HepG2 (cell line): ENCODE measurements at regions not wholly inside any gene's neighbourhood (a gene's known extent, or its start where the extent isn't known, plus 50 kb on each side); places are given as distances from the start of the nearest gene placed in this dataset.
A peak's percentile ranks its signal among the peaks of the same experiment; 100 is the strongest.

Experiments used
- ATAC-seq: fragments of 200-7000 bp; cut with Tn5 transposase; 3 replicates; pipeline ENCODE4 v1.9.1; 2020; ENCODE audit warnings: mild to moderate bottlenecking, moderate library complexity
- BruUV-seq: library from RNA; stranded (reverse); fragments of 400-500 nt; replicated peaks from 2 replicates; lab custom pipeline; 2021; lab: Mats Ljungman, UMichigan
- CTCF ChIA-PET: fragments of 300-600 bp; formaldehyde crosslinking; extraction: SDS; loops from one replicate; lab custom pipeline; 2021; ENCODE audit warnings: low total read pairs, inconsistent platforms, low intra/inter-chr PET ratio; lab: Yijun Ruan, JAX
- POLR2A ChIA-PET: fragments of 350-600 bp; sonication (Branson Sonifier 250); formaldehyde crosslinking; loops from one replicate; lab custom pipeline; 2020; ENCODE audit warnings: antibody characterized with exemption, inconsistent platforms; lab: Yijun Ruan, JAX
- DNase-seq: peaks from one replicate; pipeline ENCODE4 v3.0.0-alpha.2; 2015; ENCODE audit warnings: low spot score
- FAIRE-seq: peaks from 3 replicates; lab custom pipeline; 2011; peaks lifted over from hg19 to GRCh38; lab: Jason Lieb, UNC
- H2AFZ ChIP-seq: one replicate; pipeline ENCODE4 v1.6.1; 2011; ENCODE audit warnings: low read length, inconsistent platforms
- H3K27ac ChIP-seq: fragments of 300-600 bp; 3 replicates; pipeline ENCODE4 v1.8.0; 2011; ENCODE audit warnings: mixed run types, mild to moderate bottlenecking, mixed read lengths, low read length, inconsistent platforms; ENCODE audit not compliant: insufficient read depth; ENCODE audit errors: extremely low read length
- H3K27me3 ChIP-seq, 2 experiments: fragments of 200-600 bp in 1 of 2; 2 replicates in 1 of 2; 3 replicates in 1 of 2; pipeline versions ENCODE4 v1.6.0 to v1.8.0; 2011; ENCODE audit warnings: low read length in 2 of 2, mild to moderate bottlenecking in 2 of 2, moderate library complexity in 2 of 2, inconsistent platforms in 1 of 2; ENCODE audit not compliant: insufficient read depth in 2 of 2, control insufficient read depth in 1 of 2
- H3K36me3 ChIP-seq, 2 experiments: fragments of 200-600 bp in 1 of 2; replicated peaks in 1 of 2; 2 replicates in 1 of 2; 3 replicates in 1 of 2; pipeline versions ENCODE4 v1.5.1 to v1.8.0; 2011; ENCODE audit warnings: low read length in 2 of 2, inconsistent platforms in 1 of 2; ENCODE audit not compliant: insufficient read depth in 2 of 2, control insufficient read depth in 1 of 2
- H3K4me1 ChIP-seq: 2 replicates; pipeline ENCODE4 v1.5.1; 2012; ENCODE audit warnings: low read length, inconsistent platforms; ENCODE audit not compliant: insufficient read depth
- H3K4me2 ChIP-seq: 2 replicates; pipeline ENCODE4 v1.6.0; 2011; ENCODE audit warnings: low read depth, low read length, inconsistent platforms
- H3K4me3 ChIP-seq, 3 experiments: fragments of 200-600 bp in 1 of 3; sonication (generic), shearing (Covaris generic) in 1 of 3; replicated peaks in 1 of 3; 2 replicates each; pipeline ENCODE4 v1.5.1; 2011 to 2016; ENCODE audit warnings: low read length in 3 of 3, inconsistent platforms in 2 of 3, low read depth in 2 of 3, mild to moderate bottlenecking in 2 of 3, control low read depth in 1 of 3, mixed read lengths in 1 of 3; ENCODE audit not compliant: insufficient read depth in 1 of 3
- H3K79me2 ChIP-seq: one replicate; pipeline ENCODE4 v1.6.1; 2011; ENCODE audit warnings: low read length, inconsistent platforms; ENCODE audit not compliant: insufficient read depth
- H3K9ac ChIP-seq: 2 replicates; pipeline ENCODE4 v1.6.0; 2011; ENCODE audit warnings: mild to moderate bottlenecking, low read depth, low read length, inconsistent platforms; ENCODE audit not compliant: insufficient read depth
- H3K9me3 ChIP-seq: 2 replicates; pipeline ENCODE4 v1.5.1; 2012; ENCODE audit warnings: mild to moderate bottlenecking, low read length
- H4K20me1 ChIP-seq: 2 replicates; pipeline ENCODE4 v1.6.0; 2011; ENCODE audit warnings: inconsistent platforms, mild to moderate bottlenecking, low read length, moderate library complexity; ENCODE audit not compliant: insufficient read depth
- DMAP1 ChIP-seq: IDR thresholded peaks from 2 replicates; pipeline ENCODE4 v1.6.1; 2016
- IRX3 ChIP-seq: sonication (generic); formaldehyde crosslinking; IDR thresholded peaks from 2 replicates; pipeline ENCODE4 v1.8.1; 2023; ENCODE audit warnings: mild to moderate bottlenecking, low read depth, missing genetic modification reagents, borderline replicate concordance
- ISL2 ChIP-seq: sonication (generic); formaldehyde crosslinking; IDR thresholded peaks from 2 replicates; pipeline ENCODE4 v1.5.0; 2020; ENCODE audit warnings: missing genetic modification reagents
- MAF1 ChIP-seq: sonication (generic); formaldehyde crosslinking; IDR thresholded peaks from 2 replicates; pipeline ENCODE4 v1.5.0; 2020; ENCODE audit warnings: missing genetic modification reagents, borderline replicate concordance
- NFIB ChIP-seq: sonication (generic); formaldehyde crosslinking; IDR thresholded peaks from 2 replicates; pipeline ENCODE4 v1.9.0; 2021; ENCODE audit warnings: missing genetic modification reagents, mild to moderate bottlenecking, borderline replicate concordance
- NPAS2 ChIP-seq: sonication (generic); formaldehyde crosslinking; IDR thresholded peaks from 2 replicates; pipeline ENCODE4 v1.8.0; 2022; ENCODE audit warnings: mild to moderate bottlenecking, missing genetic modification reagents, borderline replicate concordance
- PAXIP1 ChIP-seq: sonication (generic); formaldehyde crosslinking; conservative IDR thresholded peaks from 2 replicates; pipeline ENCODE4 v1.4.0; 2020; ENCODE audit warnings: mild to moderate bottlenecking, missing genetic modification reagents, moderate library complexity
- PHF21A ChIP-seq: sonication (generic); formaldehyde crosslinking; IDR thresholded peaks from 2 replicates; pipeline ENCODE4 v1.5.0; 2020; ENCODE audit warnings: mild to moderate bottlenecking, missing genetic modification reagents
- PREB ChIP-seq: sonication (generic); formaldehyde crosslinking; IDR thresholded peaks from 2 replicates; pipeline ENCODE4 v1.4.0; 2020; ENCODE audit warnings: missing genetic modification reagents
- SP2 ChIP-seq: sonication (generic); formaldehyde crosslinking; IDR thresholded peaks from 2 replicates; pipeline ENCODE4 v1.5.1; 2020; ENCODE audit warnings: mild to moderate bottlenecking, missing genetic modification reagents
- TAF1 ChIP-seq: sonication (generic); formaldehyde crosslinking; IDR thresholded peaks from 2 replicates; pipeline ENCODE4 v1.4.0; 2020; ENCODE audit warnings: missing genetic modification reagents
- ZBTB26 ChIP-seq: IDR thresholded peaks from 2 replicates; pipeline ENCODE4 v1.6.1; 2016; ENCODE audit warnings: missing compliant biosample characterization, missing genetic modification reagents, borderline replicate concordance
- ZNF589 ChIP-seq: sonication (generic); formaldehyde crosslinking; conservative IDR thresholded peaks from 2 replicates; pipeline ENCODE4 v1.8.0; 2022; ENCODE audit warnings: mild to moderate bottlenecking, moderate library complexity, missing genetic modification reagents
- ZNF609 ChIP-seq: sonication (generic); formaldehyde crosslinking; IDR thresholded peaks from 2 replicates; pipeline ENCODE4 v1.4.0; 2020; ENCODE audit warnings: mild to moderate bottlenecking, missing genetic modification reagents, borderline replicate concordance
- WGBS: methylation state at CpG from one replicate; pipeline ENCODE4 v1.1.6; 2017; ENCODE audit warnings: low lambda C conversion rate; 5-methylcytosine and 5-hydroxymethylcytosine counted together
- in situ Hi-C: cut with HindIII; loops from 2 replicates; pipeline ENCODE4 v1.10.0; 2017; ENCODE audit warnings: low pct_unique_long_range_greater_than_20kb; ENCODE audit not compliant: extremely low pct_ligation_motif_present
- intact Hi-C: fragments of 100-400 bp; cut with micrococcal nuclease; formaldehyde crosslinking; loops from one replicate; pipeline ENCODE4 v1.10.0; 2022; ENCODE audit not compliant: unreplicated experiment

GRCh38 chr21:17441370-17441769 lies 71.5 kb upstream of the CXADR start:
- Histone ChIP-seq H3K4me3 (peak overlapping the region in 1 of 3 experiments; percentile 35; a peak in 1 of 6 replicates), H3K79me2 (no peaks in the 10 kb centered on the region), H4K20me1 (no peaks in the 10 kb centered on the region), H3K27me3 (no peaks in the 10 kb centered on the region), H3K4me2 (peak overlapping the region; percentile 34), H3K4me1 (peaks cover 65% of the 10 kb centered on the region), H3K27ac (peak overlapping the region; percentile 69), H3K36me3 (no peaks in the 10 kb centered on the region), H3K9ac (peak overlapping the region; percentile 51), H2AFZ (no peak overlapping the region), H3K9me3 (no peaks in the 10 kb centered on the region)
- ChIA-PET CTCF (no interaction called here), POLR2A (interaction anchor here (0.8 to 1.9 kb wide), 5 partner anchors 13 to 109 kb away, joined by 3 to 9 read pairs (median 5); partner anchors contain the start of gene CXADR)
- in situ Hi-C loops (no loop called here), intact Hi-C loops (loop anchor here (1.0 kb wide), 1 partner anchor 13 kb away; no protein-coding TSS in a partner anchor)
- DNase-seq (peak; percentile 97), ATAC-seq (peak; percentile 91), FAIRE-seq (peak; percentile 67)
- 0% methylated on average over 1 of the region's 1 CpG for WGBS
- BruUV-seq: no TSS peak
- TF ChIP-seq NPAS2 (CRISPR knock-in tag) (no peak), ZNF609 (CRISPR knock-in tag) (peak; percentile 18; the same call in 1 of the 2 replicates), PREB (no peak), DMAP1 (CRISPR knock-in tag) (0 out of 2 replicates have a peak, but pooled peaks have one; percentile 40), NFIB (CRISPR knock-in tag) (no peak), MAF1 (CRISPR knock-in tag) (no peak), PAXIP1 (CRISPR knock-in tag) (peak; percentile 72), SP2 (CRISPR knock-in tag) (no peak), IRX3 (CRISPR knock-in tag) (no peak), ZNF589 (CRISPR knock-in tag) (no peak), ZBTB26 (0 out of 2 replicates have a peak, but pooled peaks have one; percentile 61), ISL2 (CRISPR knock-in tag) (0 out of 2 replicates have a peak, but pooled peaks have one; percentile 56), TAF1 (CRISPR knock-in tag) (no peak), PHF21A (peak; percentile 77; the same call in 1 of the 2 replicates)
